HFFc6 (cell line): ENCODE measurements at regions not wholly inside any gene's neighbourhood (a gene's known extent, or its start where the extent isn't known, plus 50 kb on each side); places are given as distances from the start of the nearest gene placed in this dataset.
A peak's percentile ranks its signal among the peaks of the same experiment; 100 is the strongest.

ENCODE experiments used
- DNase-seq: peaks from one replicate; pipeline ENCODE4 v3.0.0-alpha.2; 2018
- H3K27ac Mint-ChIP-seq: 2 replicates; pipeline ENCODE4 v1.8.0; 2020; ENCODE audit warnings: mild to moderate bottlenecking, mixed read lengths
- H3K27me3 Mint-ChIP-seq: 2 replicates; pipeline ENCODE4 v1.8.0; 2021; ENCODE audit warnings: mild to moderate bottlenecking, moderate library complexity, mixed read lengths; ENCODE audit not compliant: insufficient read depth
- H3K36me3 Mint-ChIP-seq: 2 replicates; pipeline ENCODE4 v1.8.0; 2021; ENCODE audit warnings: low read depth, mixed read lengths
- H3K4me1 Mint-ChIP-seq: 2 replicates; pipeline ENCODE4 v1.8.0; 2020; ENCODE audit warnings: low read depth, mixed read lengths
- H3K4me3 Mint-ChIP-seq: 2 replicates; pipeline ENCODE4 v1.8.0; 2020; ENCODE audit warnings: mild to moderate bottlenecking, moderate library complexity, mixed read lengths
- H3K9me3 Mint-ChIP-seq: 2 replicates; pipeline ENCODE4 v1.8.0; 2020; ENCODE audit warnings: mild to moderate bottlenecking, mixed read lengths
- TF ChIP-seq, protein P1 (sequence below): fragments of 200-600 bp; sonication (generic); IDR thresholded peaks from 2 replicates; pipeline ENCODE4 v1.5.0; 2021; ENCODE audit warnings: antibody characterized with exemption, mild to moderate bottlenecking

GRCh38 chr4:133865612-133866327, 335.8 kb downstream of the PABPC4L start:
- H3K27me3 Mint-ChIP-seq = no peaks in the 10 kb centered on the region
- H3K36me3 Mint-ChIP-seq = 0 out of 2 replicates have a peak, but pooled peaks cover 3% of the 10 kb centered on the region
- DNase-seq = peak; percentile 93
- TF ChIP-seq, protein P1, sequence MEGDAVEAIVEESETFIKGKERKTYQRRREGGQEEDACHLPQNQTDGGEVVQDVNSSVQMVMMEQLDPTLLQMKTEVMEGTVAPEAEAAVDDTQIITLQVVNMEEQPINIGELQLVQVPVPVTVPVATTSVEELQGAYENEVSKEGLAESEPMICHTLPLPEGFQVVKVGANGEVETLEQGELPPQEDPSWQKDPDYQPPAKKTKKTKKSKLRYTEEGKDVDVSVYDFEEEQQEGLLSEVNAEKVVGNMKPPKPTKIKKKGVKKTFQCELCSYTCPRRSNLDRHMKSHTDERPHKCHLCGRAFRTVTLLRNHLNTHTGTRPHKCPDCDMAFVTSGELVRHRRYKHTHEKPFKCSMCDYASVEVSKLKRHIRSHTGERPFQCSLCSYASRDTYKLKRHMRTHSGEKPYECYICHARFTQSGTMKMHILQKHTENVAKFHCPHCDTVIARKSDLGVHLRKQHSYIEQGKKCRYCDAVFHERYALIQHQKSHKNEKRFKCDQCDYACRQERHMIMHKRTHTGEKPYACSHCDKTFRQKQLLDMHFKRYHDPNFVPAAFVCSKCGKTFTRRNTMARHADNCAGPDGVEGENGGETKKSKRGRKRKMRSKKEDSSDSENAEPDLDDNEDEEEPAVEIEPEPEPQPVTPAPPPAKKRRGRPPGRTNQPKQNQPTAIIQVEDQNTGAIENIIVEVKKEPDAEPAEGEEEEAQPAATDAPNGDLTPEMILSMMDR = no peak
- no peaks in the 10 kb centered on the region for H3K9me3 Mint-ChIP-seq
- H3K4me3 Mint-ChIP-seq = no peak overlapping the region; the same call in 1 of the 2 replicates
- peaks cover 17% of the 10 kb centered on the region for H3K4me1 Mint-ChIP-seq
- H3K27ac Mint-ChIP-seq = peak overlapping the region; percentile 75

- Mint-ChIP-seq H3K27ac (no peak overlapping the region), H3K9me3 (no peaks in the 10 kb centered on the region), H3K4me3 (no peak overlapping the region), H3K4me1 (peaks cover 17% of the 10 kb centered on the region), H3K36me3 (0 out of 2 replicates have a peak, but pooled peaks cover 3% of the 10 kb centered on the region), H3K27me3 (no peaks in the 10 kb centered on the region)
- TF ChIP-seq, protein P1 = no peak
- DNase-seq = no peak
These were observed 338.4 kb downstream of the PABPC4L start for GRCh38 chr4:133863153-133863552.

DNA sequence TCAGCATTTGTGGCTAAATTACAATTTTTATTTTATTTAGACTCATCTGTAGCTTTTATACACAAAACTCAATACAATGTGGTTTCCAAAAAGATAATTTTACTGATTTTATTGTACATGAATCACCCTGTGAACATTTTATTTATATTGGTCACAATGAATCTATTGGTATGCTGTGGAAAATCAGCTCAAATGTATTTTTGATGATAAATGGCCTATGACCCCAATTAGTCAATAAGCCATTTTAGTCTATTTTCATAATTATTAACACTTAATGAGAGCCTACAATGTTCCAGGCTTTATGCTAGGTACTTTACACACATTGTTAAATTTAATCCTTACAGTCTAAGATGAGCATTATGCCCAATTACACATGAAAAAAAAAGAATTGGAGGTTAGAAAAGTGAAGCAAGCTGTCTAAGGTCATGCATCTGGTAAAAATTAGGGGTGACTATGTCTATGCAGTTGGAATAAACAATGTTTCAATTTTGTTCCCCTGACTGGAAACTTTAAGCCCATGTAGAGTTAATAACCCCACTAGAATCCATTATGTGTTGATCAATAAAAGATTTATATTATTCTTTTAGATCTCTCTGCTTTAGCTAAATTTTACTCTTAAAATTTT, 344.7 kb downstream of the PABPC4L start:
- TF ChIP-seq, protein P1 = no peak
- no peaks in the 10 kb centered on the region for H3K9me3 Mint-ChIP-seq
- H3K27ac Mint-ChIP-seq = peak overlapping the region; percentile 77
- no peaks in the 10 kb centered on the region; the same call in 1 of the 2 replicates for H3K27me3 Mint-ChIP-seq
- peak overlapping the region; percentile 18; the same call in 1 of the 2 replicates for H3K4me3 Mint-ChIP-seq
- peaks cover 19% of the 10 kb centered on the region for H3K4me1 Mint-ChIP-seq
- DNase-seq = peak; percentile 34
- H3K36me3 Mint-ChIP-seq = no peaks in the 10 kb centered on the region

GRCh38 chr4:133855001-133855400, 346.6 kb downstream of the PABPC4L start:
- Mint-ChIP-seq H3K36me3 (no peaks in the 10 kb centered on the region), H3K4me1 (peaks cover 19% of the 10 kb centered on the region), H3K27ac (no peak overlapping the region), H3K27me3 (no peaks in the 10 kb centered on the region; the same call in 1 of the 2 replicates), H3K9me3 (no peaks in the 10 kb centered on the region), H3K4me3 (no peak overlapping the region)
- TF ChIP-seq, protein P1 = no peak
- no peak for DNase-seq

GRCh38 chr4:133839326-133839725, 362.3 kb downstream of the PABPC4L start:
- TF ChIP-seq, protein P1 = peak; percentile 57
- Mint-ChIP-seq H3K4me3 (no peak overlapping the region), H3K9me3 (peaks cover 38% of the 10 kb centered on the region), H3K27ac (no peak overlapping the region), H3K4me1 (no peaks in the 10 kb centered on the region), H3K27me3 (no peaks in the 10 kb centered on the region), H3K36me3 (peaks cover 28% of the 10 kb centered on the region)
- DNase-seq = no peak
